ENCODE measurements at regions not wholly inside any gene's neighbourhood (a gene's known extent, or its start where the extent isn't known, plus 50 kb on each side); places are given as distances from the start of the nearest gene placed in this dataset.

DNA sequence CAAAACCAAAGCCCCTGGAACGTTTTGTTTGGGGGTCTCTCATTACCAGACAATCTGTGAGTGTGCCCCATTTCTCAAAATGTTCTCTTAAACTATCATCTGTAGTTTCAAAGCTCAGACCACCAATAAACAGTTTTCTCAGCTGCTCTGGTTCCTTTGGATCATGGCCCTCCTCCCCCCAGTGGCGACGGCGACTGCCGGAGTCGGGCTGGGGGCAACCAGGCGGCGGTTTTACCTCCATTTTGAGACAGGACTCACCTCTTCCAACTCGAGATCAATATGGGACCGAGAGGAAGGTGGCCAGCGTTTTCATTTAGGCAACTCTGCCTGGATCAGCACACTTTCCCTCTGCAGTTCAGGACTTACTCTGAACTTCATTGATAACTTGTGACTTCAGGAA is 141.5 kb upstream of the ZNF32 start:
- no peak for DNase-seq (ENCODE audit: low read depth in 2 of 2)

DNA sequence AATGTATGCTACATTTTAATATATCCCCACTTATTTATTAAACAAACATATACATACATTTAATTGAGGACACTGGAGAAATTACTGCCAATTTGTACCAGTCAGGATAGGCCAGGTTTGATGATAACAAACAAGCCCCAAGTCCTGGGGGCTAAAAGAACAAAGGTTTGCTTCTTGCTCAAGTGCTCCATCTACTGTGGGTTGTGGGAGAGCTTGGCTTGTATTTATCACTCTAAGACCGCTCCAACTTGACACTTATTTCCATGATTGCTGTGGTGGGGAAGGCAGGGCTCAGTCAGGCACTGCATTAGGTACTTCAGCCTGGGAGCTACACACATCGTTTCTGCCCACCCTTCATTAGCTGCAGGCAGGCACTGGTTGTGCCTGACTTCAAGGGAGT is 136.6 kb upstream of the ZNF32 start:
- no peak for DNase-seq (ENCODE audit: low read depth in 2 of 2)

GRCh38 chr10:43782814-43783213 is 134.1 kb upstream of the ZNF32 start:
- no peak for DNase-seq (ENCODE audit: low read depth in 2 of 2)

- DNase-seq (ENCODE audit: low read depth in 2 of 2): peak in 1 of 2 experiments; percentile 14
Measured at GRCh38 chr10:43781480-43782361, 133.0 kb upstream of the ZNF32 start.

DNA sequence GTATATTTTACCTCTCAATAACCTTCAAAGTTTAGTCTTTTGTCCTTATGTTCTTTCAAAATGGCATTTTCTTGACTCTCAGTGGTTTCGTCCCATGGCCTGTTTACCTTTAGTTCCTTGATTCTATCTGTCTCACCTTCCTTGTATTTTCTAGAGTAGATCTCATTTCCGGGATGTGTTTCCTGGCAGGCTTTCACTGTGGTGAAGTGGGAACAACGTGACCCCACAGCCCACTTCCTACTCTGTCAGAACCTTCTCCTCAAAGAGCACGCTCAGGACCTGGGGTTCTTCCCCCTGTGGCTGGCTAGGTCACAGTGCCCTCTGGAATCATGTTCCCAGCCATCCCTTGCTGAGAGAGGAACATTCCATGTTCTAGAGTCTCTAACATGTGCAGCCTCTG is 129.9 kb upstream of the ZNF32 start:
- DNase-seq (ENCODE audit: low read depth in 2 of 2): no peak

DNA sequence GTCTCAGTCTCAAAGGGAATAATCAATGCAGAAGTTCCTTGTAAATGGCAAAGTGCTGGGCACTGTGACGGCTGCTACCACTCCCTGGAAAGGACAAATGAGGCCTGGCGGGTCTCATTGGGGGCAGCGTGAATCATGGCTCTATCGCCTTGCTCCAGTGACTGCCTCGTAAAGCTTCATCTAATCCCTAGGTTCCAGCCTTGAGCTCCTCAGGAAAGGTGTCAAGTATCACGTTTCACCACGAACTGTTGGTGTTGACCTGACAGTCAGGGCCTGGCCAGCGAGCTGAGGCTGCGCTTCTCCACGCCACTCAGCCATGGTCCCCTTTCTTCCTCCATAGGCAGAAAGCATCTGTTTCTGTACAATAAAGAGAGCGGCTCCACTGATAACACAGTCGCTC is 126.7 kb upstream of the ZNF32 start:
- DNase-seq (ENCODE audit: low read depth in 2 of 2): no peak

DNA sequence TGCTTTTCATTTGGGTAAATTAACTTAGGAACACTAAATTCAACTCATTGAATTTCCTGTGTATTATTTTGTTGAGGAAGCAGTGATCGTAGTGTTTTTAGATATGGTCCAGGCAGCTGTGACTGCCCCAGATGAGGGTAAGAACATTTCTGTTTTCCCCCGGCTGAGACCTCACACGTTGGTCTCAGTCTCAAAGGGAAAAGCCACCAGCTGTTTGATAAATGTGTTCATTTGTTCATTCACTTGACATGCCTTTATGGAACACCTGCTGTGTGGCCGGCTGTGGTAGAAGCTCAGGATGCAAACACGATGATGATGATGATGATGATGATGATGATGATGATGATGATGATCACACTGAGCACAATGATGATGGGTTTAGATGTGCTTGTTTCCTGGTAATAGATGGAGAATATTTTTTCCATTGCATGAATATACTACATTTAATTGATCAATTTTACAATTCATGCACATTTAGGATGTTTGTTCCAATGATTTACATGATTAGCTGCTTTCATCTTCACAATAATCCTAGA is 125.6 kb upstream of the ZNF32 start:
- DNase-seq (ENCODE audit: low read depth in 2 of 2): no peak

DNA sequence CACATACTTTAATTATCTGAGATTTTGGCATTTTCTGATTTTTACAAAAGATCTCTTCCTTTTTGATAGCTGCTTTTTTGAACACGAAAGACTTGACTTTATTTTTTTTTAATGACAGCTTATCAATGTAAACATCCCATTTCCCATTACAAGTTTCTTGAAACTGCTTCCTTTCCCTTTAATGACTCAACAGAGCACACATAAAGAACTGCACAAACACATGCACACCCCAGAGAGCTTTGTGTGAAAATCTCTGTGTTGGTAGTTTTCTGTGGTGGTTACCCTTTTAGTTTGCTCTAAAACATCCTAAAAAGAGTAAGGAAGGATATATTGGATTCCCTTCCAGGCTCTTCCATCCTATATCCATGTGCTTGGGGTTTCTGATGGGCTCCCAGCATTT is 125.1 kb upstream of the ZNF32 start:
- no peak for DNase-seq (ENCODE audit: low read depth in 2 of 2)

GRCh38 chr10:43772171-43772570 is 123.5 kb upstream of the ZNF32 start:
- DNase-seq (ENCODE audit: low read depth in 2 of 2): no peak

DNA sequence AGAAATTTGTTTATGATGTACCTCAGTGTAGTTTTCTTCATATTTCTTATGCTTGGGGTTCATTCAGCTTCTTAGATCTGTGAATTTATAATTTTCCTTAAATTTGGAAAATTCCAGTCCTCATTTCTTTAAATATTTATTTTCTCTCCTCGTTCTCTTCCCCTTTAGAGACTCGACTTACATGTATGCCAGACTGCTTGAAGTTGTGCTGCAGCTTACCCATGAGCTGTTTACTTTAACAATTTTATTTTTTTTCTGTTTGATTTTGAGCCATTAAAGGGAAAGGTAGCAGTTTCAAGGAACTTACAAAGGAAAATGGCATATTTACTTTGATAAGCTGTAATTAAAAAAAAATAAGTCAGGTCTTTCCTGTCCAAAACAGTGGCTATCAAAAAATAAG is 123.0 kb upstream of the ZNF32 start:
- no peak for DNase-seq (ENCODE audit: low read depth in 2 of 2)

- DNase-seq (ENCODE audit: low read depth in 2 of 2): no peak
Measured at GRCh38 chr10:43765516-43765915, 116.8 kb upstream of the ZNF32 start.

GRCh38 chr10:43763846-43764245 is 115.2 kb upstream of the ZNF32 start:
- no peak for DNase-seq (ENCODE audit: low read depth in 2 of 2)

DNA sequence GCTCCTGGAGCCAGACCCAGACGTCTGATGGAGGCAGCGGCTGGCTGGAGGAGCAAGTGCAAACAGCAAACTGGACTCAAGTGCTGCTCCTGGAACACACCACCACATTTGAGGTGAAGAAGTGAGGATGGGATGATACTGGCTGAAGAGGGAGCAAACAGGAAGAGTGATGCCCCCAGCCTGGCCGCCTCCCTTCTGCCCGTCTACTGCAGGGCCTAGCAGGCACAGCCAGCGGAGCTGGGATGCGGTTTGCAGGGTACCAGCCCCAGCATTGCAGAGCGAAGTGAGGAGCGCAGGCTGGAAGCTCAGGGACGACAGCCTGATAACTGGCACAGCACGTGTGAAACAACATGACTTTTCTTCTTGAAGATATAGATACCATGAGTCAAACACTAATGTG is 111.8 kb upstream of the ZNF32 start:
- DNase-seq (ENCODE audit: low read depth in 2 of 2): no peak

DNA sequence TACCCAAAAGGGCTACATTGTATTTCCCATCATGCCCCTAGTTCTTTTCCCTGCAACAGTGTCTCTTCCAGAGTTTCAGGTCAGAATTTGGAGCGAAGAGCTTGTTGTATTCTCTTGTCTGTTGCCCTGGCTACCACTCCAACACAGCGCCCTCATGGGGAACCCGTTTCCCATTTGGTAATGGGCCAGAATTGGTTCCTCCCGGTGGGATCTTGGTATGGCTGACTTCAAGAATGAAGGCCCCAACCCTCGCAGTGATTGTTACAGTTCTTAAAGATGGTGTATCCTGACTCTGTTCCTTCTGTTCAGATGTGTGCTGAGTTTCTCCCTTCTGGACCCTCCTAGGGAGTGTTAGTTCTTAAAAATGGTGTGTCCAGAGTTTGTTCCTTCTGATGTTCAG is 110.5 kb upstream of the ZNF32 start:
- no peak for DNase-seq (ENCODE audit: low read depth in 2 of 2)

- DNase-seq (ENCODE audit: low read depth in 2 of 2): no peak
Measured at GRCh38 chr10:43756341-43756740, 107.7 kb upstream of the ZNF32 start.

DNA sequence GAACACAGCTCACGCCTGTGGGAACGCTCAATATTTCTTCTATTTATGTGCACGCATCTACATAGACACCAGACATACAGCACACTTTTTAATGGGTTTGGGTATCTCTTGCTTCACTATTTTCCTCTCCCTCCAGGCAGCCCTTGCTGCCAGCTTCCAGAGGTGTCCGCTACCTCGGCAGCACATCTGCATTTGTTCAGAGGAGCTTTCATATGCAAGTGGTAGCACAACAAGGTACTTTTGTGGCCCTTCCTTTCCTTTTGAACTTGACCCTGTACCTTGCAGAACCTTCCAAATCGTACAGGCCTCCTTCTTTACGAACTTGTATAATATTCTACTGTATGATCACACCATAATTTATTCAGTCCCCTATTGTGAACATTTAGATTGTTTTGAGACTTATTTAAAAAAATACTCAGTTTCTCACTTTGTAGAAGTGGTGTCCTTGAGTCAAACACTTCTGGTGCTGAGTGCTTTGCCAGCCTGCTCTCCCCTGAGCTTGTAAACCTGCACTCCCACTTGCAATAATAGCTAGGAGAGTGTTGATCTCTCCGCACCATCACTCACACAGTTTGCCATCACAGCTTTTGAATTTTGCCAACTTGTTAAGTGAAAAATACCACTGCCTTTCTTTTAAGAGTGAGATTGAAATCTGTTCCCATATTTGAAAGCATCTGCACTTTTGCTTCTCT is 106.0 kb upstream of the ZNF32 start:
- DNase-seq (ENCODE audit: low read depth in 2 of 2): no peak

- no peak for DNase-seq (ENCODE audit: low read depth in 2 of 2)
Measured at GRCh38 chr10:43753397-43754061, 104.8 kb upstream of the ZNF32 start.

DNA sequence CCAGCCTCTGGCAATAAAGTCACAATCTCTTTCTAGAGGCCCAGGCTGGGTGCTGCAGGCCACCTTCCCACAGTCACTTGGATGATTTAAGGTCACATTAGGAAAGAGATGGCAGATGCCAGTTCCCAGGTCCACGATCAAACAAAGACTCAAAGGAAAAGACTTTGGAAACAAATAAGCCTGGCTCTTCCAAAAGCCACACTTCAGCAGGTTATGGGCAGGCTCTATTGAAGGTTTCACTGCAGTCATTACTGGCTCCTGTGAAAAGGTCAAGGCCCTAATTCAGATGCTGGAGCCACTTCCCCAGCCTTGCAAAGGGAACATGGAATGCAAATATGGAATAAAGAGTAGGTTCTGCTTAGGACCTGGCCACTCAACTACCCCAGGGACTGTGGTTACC is 104.0 kb upstream of the ZNF32 start:
- no peak for DNase-seq (ENCODE audit: low read depth in 2 of 2)

GRCh38 chr10:43751646-43752045 is 103.0 kb upstream of the ZNF32 start:
- DNase-seq (ENCODE audit: low read depth in 2 of 2): no peak

DNA sequence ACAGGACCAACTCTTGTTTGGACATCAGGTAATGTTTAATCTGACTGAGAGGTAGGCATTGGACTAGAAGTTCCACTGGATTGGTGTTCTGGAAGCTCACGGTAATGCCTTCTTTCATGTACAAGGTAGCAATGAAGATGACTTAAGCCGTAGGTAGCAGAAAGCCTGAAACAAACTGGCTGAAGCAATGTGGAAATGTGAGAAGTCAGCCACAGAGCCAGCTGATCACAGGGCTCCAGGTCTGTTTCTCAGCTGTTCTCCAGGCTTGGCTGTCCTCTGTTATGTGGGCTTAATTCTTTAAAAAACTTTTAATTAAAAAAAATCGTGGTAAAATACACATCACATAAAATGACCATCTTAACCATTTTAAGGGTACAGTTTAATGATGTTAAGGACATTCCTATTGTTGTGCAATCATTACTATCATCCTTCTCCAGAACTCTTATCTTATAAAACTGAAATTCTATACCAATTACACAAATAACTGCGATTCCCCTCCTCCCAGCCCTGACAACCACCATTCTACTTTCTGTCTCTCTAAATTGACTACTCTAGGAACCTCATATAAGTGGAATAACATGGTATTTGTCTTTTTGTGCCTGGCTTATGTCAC is 101.4 kb upstream of the ZNF32 start:
- DNase-seq (ENCODE audit: low read depth in 2 of 2): no peak

DNA sequence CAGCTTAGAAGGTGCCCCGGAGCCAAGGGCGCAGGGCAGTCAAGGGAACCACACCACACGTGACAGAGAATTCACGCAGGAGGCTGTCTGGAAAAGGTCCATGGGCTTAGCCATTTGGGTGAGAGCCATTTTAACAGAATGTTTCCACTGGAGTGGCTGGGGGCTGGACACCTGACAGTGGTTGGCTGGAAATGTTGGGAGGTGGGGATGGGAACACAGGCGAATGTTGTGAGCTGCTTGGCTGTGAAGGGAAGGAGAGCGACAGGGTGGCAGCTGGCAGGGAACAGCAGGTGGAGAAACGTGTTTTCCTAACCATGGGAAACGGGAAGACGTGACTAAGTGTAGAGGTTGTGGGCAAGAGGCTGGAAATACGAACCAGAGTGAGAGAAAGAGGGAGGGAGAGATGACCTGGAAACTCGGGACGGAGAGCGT is 100.5 kb upstream of the ZNF32 start:
- no peak for DNase-seq (ENCODE audit: low read depth in 2 of 2)

GRCh38 chr10:43748560-43748959 is 99.9 kb upstream of the ZNF32 start:
- DNase-seq (ENCODE audit: low read depth in 2 of 2): no peak
